ENCODE measurements at regions not wholly inside any gene's neighbourhood (a gene's known extent, or its start where the extent isn't known, plus 50 kb on each side); places are given as distances from the start of the nearest gene placed in this dataset.

DNA sequence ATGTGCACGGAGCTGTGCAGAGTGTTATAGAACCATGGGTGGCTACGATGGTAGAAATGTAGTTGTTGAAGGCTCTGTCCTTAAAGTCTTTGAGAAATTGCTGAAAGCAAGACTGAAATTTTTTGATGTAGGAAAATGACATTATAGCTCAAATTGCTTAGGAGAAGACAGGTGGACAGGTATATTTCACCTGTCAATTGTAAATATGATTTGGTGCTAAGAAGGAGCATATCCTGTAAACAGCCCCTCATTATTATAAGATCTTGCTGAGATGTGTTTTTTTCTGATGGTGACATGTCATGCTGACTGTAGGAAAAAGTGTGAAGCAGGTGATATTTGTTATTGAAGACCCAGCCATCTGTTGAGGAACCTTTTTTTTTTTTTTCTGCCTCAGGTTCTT, 377.9 kb downstream of the PSAT1 start:
- DNase-seq (ENCODE audit: low read depth): no peak
- no peak for TF ChIP-seq CTCF (IDR thresholded peaks at IDR 0.05; ENCODE audit: insufficient read depth, low read length)
- no peak overlapping the region for H3K4me3 ChIP-seq (ENCODE audit: low read depth, low read length)

GRCh38 chr9:78676009-78676408, 379.1 kb downstream of the PSAT1 start:
- DNase-seq (ENCODE audit: low read depth): no peak
- no peak overlapping the region for H3K4me3 ChIP-seq (ENCODE audit: low read depth, low read length)
- no peak for TF ChIP-seq CTCF (IDR thresholded peaks at IDR 0.05; ENCODE audit: insufficient read depth, low read length)

GRCh38 chr9:78676623-78677022, 379.7 kb downstream of the PSAT1 start:
- DNase-seq (ENCODE audit: low read depth): peak; percentile 12
- H3K4me3 ChIP-seq (ENCODE audit: low read depth, low read length): no peak overlapping the region
- no peak for TF ChIP-seq CTCF (IDR thresholded peaks at IDR 0.05; ENCODE audit: insufficient read depth, low read length)

- H3K4me3 ChIP-seq (ENCODE audit: low read depth, low read length): no peak overlapping the region
- no peak for TF ChIP-seq CTCF (IDR thresholded peaks at IDR 0.05; ENCODE audit: insufficient read depth, low read length)
- DNase-seq (ENCODE audit: low read depth): no peak
Measured at GRCh38 chr9:78677326-78677725, 380.4 kb downstream of the PSAT1 start.

GRCh38 chr9:78678877-78679276, 382.0 kb downstream of the PSAT1 start:
- no peak for TF ChIP-seq CTCF (IDR thresholded peaks at IDR 0.05; ENCODE audit: insufficient read depth, low read length)
- no peak overlapping the region for H3K4me3 ChIP-seq (ENCODE audit: low read depth, low read length)
- no peak for DNase-seq (ENCODE audit: low read depth)

DNA sequence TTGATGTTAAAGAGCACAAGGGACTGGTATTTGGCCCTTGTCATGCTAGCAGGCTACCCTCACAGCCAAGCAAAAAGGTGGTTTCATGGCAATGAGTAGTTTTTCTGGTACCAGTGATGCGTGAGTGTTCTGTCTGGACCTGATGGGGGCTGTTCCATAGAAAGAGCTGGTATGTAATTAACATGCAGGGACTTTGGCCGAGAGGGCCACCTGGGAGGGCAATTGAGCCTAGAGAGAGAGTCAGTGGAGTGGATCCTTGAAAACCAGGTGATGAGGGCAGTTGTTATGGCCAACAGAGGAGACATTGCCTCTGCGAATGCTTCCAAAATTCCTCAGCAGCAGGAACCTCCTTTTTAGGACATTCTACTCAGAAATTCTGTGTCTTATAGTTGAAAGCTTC, 383.3 kb downstream of the PSAT1 start:
- H3K4me3 ChIP-seq (ENCODE audit: low read depth, low read length): no peak overlapping the region
- no peak for DNase-seq (ENCODE audit: low read depth)
- TF ChIP-seq CTCF (IDR thresholded peaks at IDR 0.05; ENCODE audit: insufficient read depth, low read length): no peak

DNA sequence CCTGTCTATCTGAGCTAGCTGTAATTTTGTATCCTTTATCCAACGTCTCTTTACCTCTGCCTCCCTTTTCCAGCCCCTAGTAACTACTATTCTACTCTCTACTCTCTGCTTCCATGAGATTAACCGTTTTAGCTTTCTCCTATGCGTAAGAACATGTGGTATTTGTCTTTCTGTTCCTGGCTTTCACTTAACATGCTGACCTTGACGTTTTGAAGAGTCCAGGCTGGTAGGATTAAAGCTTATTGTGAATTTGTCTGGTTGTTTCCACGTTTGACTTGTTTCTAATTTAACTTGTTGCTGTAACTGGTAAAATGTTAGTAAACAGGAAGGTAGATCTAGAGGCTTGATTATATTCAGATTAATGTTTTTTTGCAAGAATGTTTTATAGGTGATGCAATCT, 385.3 kb downstream of the PSAT1 start:
- TF ChIP-seq CTCF (IDR thresholded peaks at IDR 0.05; ENCODE audit: insufficient read depth, low read length): no peak
- no peak for DNase-seq (ENCODE audit: low read depth)
- H3K4me3 ChIP-seq (ENCODE audit: low read depth, low read length): no peak overlapping the region

All from fibroblast of the aortic adventitia (primary cell).